ENCODE measurements at regions not wholly inside any gene's neighbourhood (a gene's known extent, or its start where the extent isn't known, plus 50 kb on each side); places are given as distances from the start of the nearest gene placed in this dataset.
A peak's percentile ranks its signal among the peaks of the same experiment; 100 is the strongest.
"Not testable (repeated sequence)": the region's sequence is repeated elsewhere in the genome, so short reads cannot be mapped to it uniquely, and the experiment has no call there.

DNA sequence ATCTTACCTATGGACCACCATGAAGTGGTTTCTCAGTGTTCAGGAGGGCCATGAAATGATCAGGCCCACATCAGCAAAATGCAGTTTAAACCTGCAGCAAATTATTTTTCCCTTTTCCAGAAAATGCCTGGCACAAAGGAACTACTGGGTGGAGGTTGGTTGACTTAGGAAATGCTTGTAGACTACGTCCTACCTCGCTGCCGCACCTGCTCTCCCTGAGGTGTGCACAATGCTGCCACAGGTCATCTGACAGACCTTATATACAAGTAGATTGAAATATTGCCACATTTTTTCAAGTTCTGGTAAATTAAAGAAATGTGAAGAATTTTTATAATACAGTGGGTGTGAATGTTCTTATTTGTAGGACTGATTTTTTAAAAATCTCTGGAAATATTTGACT lies 166.7 kb upstream of the PDE4B start:
- no peak overlapping the region for H3K27ac Mint-ChIP-seq
- DNase-seq = no peak
- Histone ChIP-seq H3K4me3 (ENCODE audit: low read depth, low read length) (no peak overlapping the region), H3K4me1 (ENCODE audit: control insufficient read depth, insufficient read depth, low read length, poor library complexity, severe bottlenecking) (no peaks in the 10 kb centered on the region), H3K27me3 (ENCODE audit: control insufficient read depth, insufficient read depth, low read length) (no peaks in the 10 kb centered on the region), H3K36me3 (ENCODE audit: control insufficient read depth, insufficient read depth, low read length) (no peaks in the 10 kb centered on the region), H3K27ac (ENCODE audit: insufficient read depth, low read length, poor library complexity, severe bottlenecking) (no peak overlapping the region), H3K9me3 (ENCODE audit: control insufficient read depth in 2 of 2, low read length in 2 of 2) (no peaks in the 10 kb centered on the region)
- no peak overlapping the region for H3K4me3 Mint-ChIP-seq
- H3K36me3 Mint-ChIP-seq = no peaks in the 10 kb centered on the region
- H3K27me3 Mint-ChIP-seq = no peaks in the 10 kb centered on the region
- H3K9me3 Mint-ChIP-seq = peaks cover 0 to 2% (median 0%) of the 10 kb centered on the region in 7 donors
- ATAC-seq (ENCODE audit: low read depth in 2 of 2) = no peak
- H3K4me1 Mint-ChIP-seq = no peaks in the 10 kb centered on the region

DNA sequence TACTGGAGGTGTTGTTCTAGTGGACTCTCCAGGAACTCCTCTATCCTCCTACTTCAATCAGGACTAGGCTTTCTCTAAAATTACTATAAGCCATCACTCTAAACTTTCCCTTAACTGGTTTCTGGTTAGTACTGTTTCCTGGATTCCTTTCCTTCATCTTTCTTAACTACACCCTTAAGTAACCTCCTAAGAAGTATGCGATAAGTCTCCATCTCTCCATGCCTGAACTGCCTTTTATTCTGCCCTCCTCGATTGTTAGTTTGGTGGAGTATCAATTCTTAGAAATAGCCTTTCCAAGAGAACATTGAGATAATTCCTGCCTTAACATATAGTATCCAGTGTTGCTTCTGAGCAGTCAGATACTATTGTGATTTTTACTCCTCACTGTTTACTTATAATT lies 162.9 kb upstream of the PDE4B start:
- Mint-ChIP-seq H3K27me3 (no peaks in the 10 kb centered on the region), H3K4me3 (no peak overlapping the region), H3K36me3 (no peaks in the 10 kb centered on the region), H3K27ac (peak overlapping the region in 1 of 3 donors; percentile 26), H3K4me1 (no peaks in the 10 kb centered on the region), H3K9me3 (no peaks in the 10 kb centered on the region)
- no peaks in the 10 kb centered on the region for H3K36me3 ChIP-seq (ENCODE audit: control insufficient read depth, insufficient read depth, low read length)
- no peaks in the 10 kb centered on the region for H3K4me1 ChIP-seq (ENCODE audit: control insufficient read depth, insufficient read depth, low read length, poor library complexity, severe bottlenecking)
- no peak overlapping the region for H3K4me3 ChIP-seq (ENCODE audit: low read depth, low read length)
- H3K27me3 ChIP-seq (ENCODE audit: control insufficient read depth, insufficient read depth, low read length) = no peaks in the 10 kb centered on the region
- DNase-seq (no peak), ATAC-seq (ENCODE audit: low read depth in 2 of 2) (no peak)
- no peak overlapping the region for H3K27ac ChIP-seq (ENCODE audit: insufficient read depth, low read length, poor library complexity, severe bottlenecking)
- H3K9me3 ChIP-seq (ENCODE audit: control insufficient read depth in 2 of 2, low read length in 2 of 2) = no peaks in the 10 kb centered on the region

DNA sequence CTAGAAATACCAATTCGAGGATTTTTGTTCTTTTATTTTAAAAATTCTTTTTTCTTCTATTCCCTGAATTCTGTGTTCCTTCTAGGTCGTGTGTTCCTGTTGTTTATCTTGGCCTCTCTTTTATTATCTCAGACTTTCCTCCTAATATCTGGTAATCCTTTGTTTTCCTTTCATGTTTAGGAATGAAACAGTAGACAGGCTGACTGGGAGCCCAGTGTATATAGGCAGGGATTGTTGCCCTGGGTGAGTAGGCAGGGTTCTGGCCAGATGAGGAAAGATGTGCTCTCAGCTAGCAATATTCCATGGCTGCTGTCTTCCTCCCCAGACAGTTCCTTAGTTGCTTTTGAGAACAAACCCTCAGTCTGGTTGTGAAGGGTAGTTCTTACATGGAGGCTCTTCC lies 161.8 kb upstream of the PDE4B start:
- no peaks in the 10 kb centered on the region for H3K36me3 Mint-ChIP-seq
- H3K27ac Mint-ChIP-seq = no peak overlapping the region
- no peak for ATAC-seq (ENCODE audit: low read depth in 2 of 2)
- no peaks in the 10 kb centered on the region for H3K27me3 ChIP-seq (ENCODE audit: control insufficient read depth, insufficient read depth, low read length)
- H3K27ac ChIP-seq (ENCODE audit: insufficient read depth, low read length, poor library complexity, severe bottlenecking) = no peak overlapping the region
- H3K4me1 Mint-ChIP-seq = no peaks in the 10 kb centered on the region
- no peaks in the 10 kb centered on the region for H3K27me3 Mint-ChIP-seq
- no peaks in the 10 kb centered on the region for H3K4me1 ChIP-seq (ENCODE audit: control insufficient read depth, insufficient read depth, low read length, poor library complexity, severe bottlenecking)
- DNase-seq = no peak
- no peaks in the 10 kb centered on the region for H3K9me3 ChIP-seq (ENCODE audit: control insufficient read depth in 2 of 2, low read length in 2 of 2)
- no peak overlapping the region for H3K4me3 ChIP-seq (ENCODE audit: low read depth, low read length)
- H3K9me3 Mint-ChIP-seq = no peaks in the 10 kb centered on the region
- H3K36me3 ChIP-seq (ENCODE audit: control insufficient read depth, insufficient read depth, low read length) = no peaks in the 10 kb centered on the region
- no peak overlapping the region for H3K4me3 Mint-ChIP-seq

DNA sequence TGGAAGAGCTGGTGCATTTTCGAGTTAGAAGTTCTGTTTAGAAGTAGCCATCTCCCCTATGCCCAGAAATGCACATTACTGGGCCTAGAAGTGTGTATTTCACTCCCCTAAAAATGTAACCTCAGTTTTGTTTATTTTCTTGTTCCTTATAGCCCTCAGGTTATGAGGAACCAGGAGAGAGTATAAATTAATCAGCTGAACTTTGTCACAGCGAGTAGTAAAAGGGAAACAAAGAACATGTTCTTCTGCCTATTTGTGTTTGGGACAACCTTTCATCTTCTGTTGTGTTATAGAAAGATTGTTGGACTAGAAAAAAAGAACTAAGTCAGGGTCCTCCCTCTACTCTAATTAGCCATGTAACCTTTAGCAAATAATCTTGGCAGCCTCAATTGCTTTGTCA lies 160.5 kb upstream of the PDE4B start:
- no peaks in the 10 kb centered on the region for H3K27me3 ChIP-seq (ENCODE audit: control insufficient read depth, insufficient read depth, low read length)
- Mint-ChIP-seq H3K27me3 (no peaks in the 10 kb centered on the region), H3K27ac (no peak overlapping the region), H3K9me3 (no peaks in the 10 kb centered on the region), H3K4me3 (no peak overlapping the region), H3K36me3 (no peaks in the 10 kb centered on the region), H3K4me1 (no peaks in the 10 kb centered on the region)
- H3K36me3 ChIP-seq (ENCODE audit: control insufficient read depth, insufficient read depth, low read length) = no peaks in the 10 kb centered on the region
- DNase-seq (no peak), ATAC-seq (ENCODE audit: low read depth in 2 of 2) (no peak)
- H3K9me3 ChIP-seq (ENCODE audit: control insufficient read depth in 2 of 2, low read length in 2 of 2) = no peaks in the 10 kb centered on the region
- H3K27ac ChIP-seq (ENCODE audit: insufficient read depth, low read length, poor library complexity, severe bottlenecking) = no peak overlapping the region
- H3K4me3 ChIP-seq (ENCODE audit: low read depth, low read length) = no peak overlapping the region
- H3K4me1 ChIP-seq (ENCODE audit: control insufficient read depth, insufficient read depth, low read length, poor library complexity, severe bottlenecking) = no peaks in the 10 kb centered on the region

DNA sequence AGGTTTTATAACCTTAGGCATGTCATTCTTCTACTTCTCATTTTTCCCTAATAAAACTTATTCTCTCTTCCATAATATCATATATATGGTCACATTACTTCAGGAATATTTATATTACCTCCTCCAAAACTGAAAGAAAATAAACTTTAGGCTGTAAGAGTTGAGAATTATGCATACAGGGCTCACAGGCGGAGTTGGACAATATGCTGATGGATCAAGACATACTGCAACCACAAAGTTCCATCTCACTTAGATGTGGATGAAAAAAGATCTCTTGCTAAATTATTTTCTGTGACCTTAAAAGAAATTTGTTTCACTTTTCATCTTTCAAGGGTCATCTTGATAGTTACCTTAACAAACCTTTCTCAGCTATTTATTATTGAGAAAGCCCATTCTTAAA lies 152.6 kb upstream of the PDE4B start:
- Histone ChIP-seq H3K4me3 (ENCODE audit: low read depth, low read length) (no peak overlapping the region), H3K27me3 (ENCODE audit: control insufficient read depth, insufficient read depth, low read length) (no peaks in the 10 kb centered on the region), H3K36me3 (ENCODE audit: control insufficient read depth, insufficient read depth, low read length) (no peaks in the 10 kb centered on the region), H3K27ac (ENCODE audit: insufficient read depth, low read length, poor library complexity, severe bottlenecking) (no peak overlapping the region), H3K4me1 (ENCODE audit: control insufficient read depth, insufficient read depth, low read length, poor library complexity, severe bottlenecking) (no peaks in the 10 kb centered on the region), H3K9me3 (ENCODE audit: control insufficient read depth in 2 of 2, low read length in 2 of 2) (no peaks in the 10 kb centered on the region)
- Mint-ChIP-seq H3K4me3 (no peak overlapping the region), H3K4me1 (no peaks in the 10 kb centered on the region), H3K36me3 (no peaks in the 10 kb centered on the region), H3K27me3 (peaks cover 14% of the 10 kb centered on the region), H3K27ac (no peak overlapping the region), H3K9me3 (peaks cover 0 to 2% (median 0%) of the 10 kb centered on the region in 7 donors)
- DNase-seq (no peak), ATAC-seq (ENCODE audit: low read depth in 2 of 2) (no peak)

DNA sequence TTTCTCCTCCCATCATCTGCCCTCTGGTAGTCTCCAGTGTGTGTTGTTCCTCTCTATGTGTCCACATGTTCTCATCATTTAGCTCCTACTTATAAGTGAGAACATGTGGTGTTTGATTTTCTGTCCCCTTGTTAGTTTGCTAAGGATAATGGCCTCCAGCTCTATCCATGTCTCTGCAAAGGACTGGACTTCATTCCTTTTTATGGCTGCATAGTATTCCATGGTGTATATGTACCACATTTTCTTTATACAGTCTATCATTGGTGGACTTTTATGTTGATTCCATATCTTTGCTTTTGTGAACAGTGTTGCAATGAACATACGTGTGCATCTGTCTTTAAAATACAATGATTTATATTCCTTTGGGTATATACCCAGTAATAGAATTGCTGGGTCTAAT lies 143.5 kb upstream of the PDE4B start:
- not testable (repeated sequence) for H3K27ac Mint-ChIP-seq; H3K27ac ChIP-seq (ENCODE audit: insufficient read depth, low read length, poor library complexity, severe bottlenecking); H3K4me1 ChIP-seq (ENCODE audit: control insufficient read depth, insufficient read depth, low read length, poor library complexity, severe bottlenecking); H3K4me3 Mint-ChIP-seq; H3K36me3 Mint-ChIP-seq; ATAC-seq (ENCODE audit: low read depth in 2 of 2); H3K36me3 ChIP-seq (ENCODE audit: control insufficient read depth, insufficient read depth, low read length); H3K4me1 Mint-ChIP-seq; DNase-seq; H3K4me3 ChIP-seq (ENCODE audit: low read depth, low read length); H3K9me3 ChIP-seq (ENCODE audit: control insufficient read depth in 2 of 2, low read length in 2 of 2); H3K27me3 ChIP-seq (ENCODE audit: control insufficient read depth, insufficient read depth, low read length); H3K27me3 Mint-ChIP-seq
- H3K9me3 Mint-ChIP-seq = peaks cover 0 to 19% (median 1%) of the 10 kb centered on the region in 7 donors

DNA sequence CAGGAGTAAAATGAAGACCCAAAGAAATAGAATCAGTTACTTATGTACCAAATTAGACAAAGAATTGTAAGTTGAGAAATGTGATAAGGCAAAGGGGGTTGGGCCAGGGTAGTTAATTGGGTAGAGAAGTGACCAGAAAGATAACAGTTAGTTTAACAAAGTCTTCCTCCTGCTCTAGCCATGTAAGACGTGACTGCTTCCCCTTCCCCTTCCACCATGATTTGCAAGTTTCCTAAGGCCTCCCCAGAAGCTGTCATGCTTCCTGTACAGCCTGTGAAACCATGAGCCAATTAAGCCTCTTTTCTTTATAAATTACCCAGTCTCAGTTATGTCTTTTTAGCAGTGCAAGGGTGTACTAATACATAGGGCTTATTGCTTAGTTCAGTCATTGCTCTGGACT lies 142.0 kb upstream of the PDE4B start:
- H3K36me3 ChIP-seq (ENCODE audit: control insufficient read depth, insufficient read depth, low read length) = no peaks in the 10 kb centered on the region
- no peaks in the 10 kb centered on the region for H3K27me3 ChIP-seq (ENCODE audit: control insufficient read depth, insufficient read depth, low read length)
- Mint-ChIP-seq H3K36me3 (no peaks in the 10 kb centered on the region), H3K27ac (no peak overlapping the region), H3K9me3 (peaks cover 0 to 19% (median 1%) of the 10 kb centered on the region in 7 donors), H3K4me1 (no peaks in the 10 kb centered on the region), H3K27me3 (no peaks in the 10 kb centered on the region), H3K4me3 (no peak overlapping the region)
- H3K27ac ChIP-seq (ENCODE audit: insufficient read depth, low read length, poor library complexity, severe bottlenecking) = no peak overlapping the region
- ATAC-seq (ENCODE audit: low read depth in 2 of 2) = no peak
- no peak overlapping the region for H3K4me3 ChIP-seq (ENCODE audit: low read depth, low read length)
- no peaks in the 10 kb centered on the region for H3K4me1 ChIP-seq (ENCODE audit: control insufficient read depth, insufficient read depth, low read length, poor library complexity, severe bottlenecking)
- DNase-seq = no peak
- peaks cover 0 to 1% of the 10 kb centered on the region in 2 experiments for H3K9me3 ChIP-seq (ENCODE audit: control insufficient read depth in 2 of 2, low read length in 2 of 2)

DNA sequence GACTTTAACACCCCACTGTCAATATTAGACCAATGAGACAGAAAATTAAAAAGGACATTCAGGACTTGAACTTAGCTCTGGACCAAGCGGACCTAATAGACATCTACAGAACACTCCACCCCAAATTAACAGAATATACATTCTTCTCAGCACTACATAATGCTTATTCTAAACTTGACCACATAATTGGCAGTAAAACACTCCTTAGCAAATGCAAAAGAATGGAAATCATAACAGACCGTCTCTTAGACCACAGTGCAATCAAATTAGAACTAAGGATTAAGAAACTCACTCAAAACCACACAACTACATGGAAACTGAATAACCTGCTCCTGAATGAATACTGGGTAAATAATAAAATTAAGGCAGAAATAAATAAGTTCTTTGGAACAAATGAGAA lies 138.2 kb upstream of the PDE4B start:
- not testable (repeated sequence) for H3K4me1 ChIP-seq (ENCODE audit: control insufficient read depth, insufficient read depth, low read length, poor library complexity, severe bottlenecking); H3K27me3 Mint-ChIP-seq; H3K4me1 Mint-ChIP-seq; H3K9me3 Mint-ChIP-seq; DNase-seq; H3K27ac Mint-ChIP-seq; H3K4me3 ChIP-seq (ENCODE audit: low read depth, low read length); H3K9me3 ChIP-seq (ENCODE audit: control insufficient read depth in 2 of 2, low read length in 2 of 2); H3K36me3 Mint-ChIP-seq; H3K27ac ChIP-seq (ENCODE audit: insufficient read depth, low read length, poor library complexity, severe bottlenecking); H3K36me3 ChIP-seq (ENCODE audit: control insufficient read depth, insufficient read depth, low read length); H3K27me3 ChIP-seq (ENCODE audit: control insufficient read depth, insufficient read depth, low read length); H3K4me3 Mint-ChIP-seq; ATAC-seq (ENCODE audit: low read depth in 2 of 2)

All from CD4-positive, CD25-positive, alpha-beta regulatory T cell (primary cell).